ENCODE measurements at regions not wholly inside any gene's neighbourhood (a gene's known extent, or its start where the extent isn't known, plus 50 kb on each side); places are given as distances from the start of the nearest gene placed in this dataset.

DNA sequence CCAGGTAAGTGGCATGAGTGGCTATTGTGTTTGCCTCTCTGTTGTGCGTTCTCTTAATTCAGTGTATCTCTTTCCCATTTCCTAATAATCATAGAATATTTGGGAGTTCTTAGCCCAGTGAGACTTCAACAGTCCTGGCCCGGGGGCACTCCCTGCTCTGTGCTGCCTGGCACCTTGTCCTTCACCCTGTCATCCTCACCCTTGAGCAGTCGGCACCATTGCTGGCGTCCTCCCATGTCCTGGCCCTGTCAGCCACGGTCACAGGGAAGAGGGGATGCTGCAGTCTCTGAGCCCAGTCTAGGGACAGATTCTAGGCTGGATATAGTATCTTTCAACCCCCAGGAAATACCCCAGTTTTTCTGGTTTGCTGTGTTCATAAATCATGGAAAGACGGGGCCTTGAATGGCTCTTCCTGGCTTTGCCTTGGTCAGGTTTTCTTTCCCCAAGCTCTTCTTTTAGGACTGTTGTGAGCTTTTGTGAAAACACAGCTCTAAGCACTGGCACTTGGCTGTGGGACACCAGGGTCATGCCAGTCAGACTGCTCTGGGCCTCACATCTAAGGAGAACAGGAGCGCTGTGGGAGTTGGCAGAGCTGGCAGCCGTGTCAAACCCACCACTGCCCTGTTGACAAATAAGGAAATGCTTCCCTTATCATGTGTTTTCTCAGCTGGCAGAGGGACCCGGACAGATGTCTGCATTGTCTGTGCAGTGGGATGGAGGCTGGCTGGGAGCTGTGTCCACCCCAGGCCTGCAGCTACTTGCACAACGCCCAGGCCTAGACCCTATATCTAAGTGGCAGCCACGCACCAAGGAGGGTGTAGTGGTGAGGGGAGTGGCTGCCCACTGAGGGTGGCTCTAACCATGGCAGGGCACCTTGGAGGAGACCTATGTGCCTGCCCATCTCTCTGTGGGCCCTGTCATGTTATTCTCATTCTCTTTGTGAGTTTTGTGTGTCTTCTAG lies 378.6 kb downstream of the ICE1 start:
- TF ChIP-seq, protein P1, sequence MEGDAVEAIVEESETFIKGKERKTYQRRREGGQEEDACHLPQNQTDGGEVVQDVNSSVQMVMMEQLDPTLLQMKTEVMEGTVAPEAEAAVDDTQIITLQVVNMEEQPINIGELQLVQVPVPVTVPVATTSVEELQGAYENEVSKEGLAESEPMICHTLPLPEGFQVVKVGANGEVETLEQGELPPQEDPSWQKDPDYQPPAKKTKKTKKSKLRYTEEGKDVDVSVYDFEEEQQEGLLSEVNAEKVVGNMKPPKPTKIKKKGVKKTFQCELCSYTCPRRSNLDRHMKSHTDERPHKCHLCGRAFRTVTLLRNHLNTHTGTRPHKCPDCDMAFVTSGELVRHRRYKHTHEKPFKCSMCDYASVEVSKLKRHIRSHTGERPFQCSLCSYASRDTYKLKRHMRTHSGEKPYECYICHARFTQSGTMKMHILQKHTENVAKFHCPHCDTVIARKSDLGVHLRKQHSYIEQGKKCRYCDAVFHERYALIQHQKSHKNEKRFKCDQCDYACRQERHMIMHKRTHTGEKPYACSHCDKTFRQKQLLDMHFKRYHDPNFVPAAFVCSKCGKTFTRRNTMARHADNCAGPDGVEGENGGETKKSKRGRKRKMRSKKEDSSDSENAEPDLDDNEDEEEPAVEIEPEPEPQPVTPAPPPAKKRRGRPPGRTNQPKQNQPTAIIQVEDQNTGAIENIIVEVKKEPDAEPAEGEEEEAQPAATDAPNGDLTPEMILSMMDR (conservative IDR thresholded peaks at IDR 0.05), result no peak
- no peaks in the 10 kb centered on the region for H3K79me2 ChIP-seq (ENCODE audit: insufficient read depth, low read length)
- no peak overlapping the region for H3T11ph ChIP-seq (ENCODE audit: low read length)
- no peak for DNase-seq
- H3K4me1 Mint-ChIP-seq, result peaks cover 6 to 7% of the 10 kb centered on the region in 2 experiments
- no peaks in the 10 kb centered on the region for H4K20me1 ChIP-seq (ENCODE audit: control insufficient read depth, insufficient read depth, insufficient read length)
- WGBS (ENCODE audit: extremely low coverage, insufficient read length, low lambda C conversion rate), result no CpG with 5 or more reads among the region's 11 CpGs
- no peak overlapping the region for H3K4me2 ChIP-seq (ENCODE audit: insufficient read depth, insufficient read length, low read length)
- H3K18ac ChIP-seq (ENCODE audit: insufficient read length, low read depth, low read length), result no peak overlapping the region
- no peak overlapping the region for H3K23ac ChIP-seq (ENCODE audit: insufficient read length, low read depth, low read length)
- peaks cover 0 to 4% of the 10 kb centered on the region in 2 experiments; a peak in 2 of 5 replicates for H3K9me3 Mint-ChIP-seq
- H3K27ac ChIP-seq (ENCODE audit: insufficient read length, low read depth, low read length), result no peak overlapping the region
- no peak overlapping the region for H3K4ac ChIP-seq (ENCODE audit: low read depth, low read length)
- H3K27me3 Mint-ChIP-seq (ENCODE audit: low read depth), result no peaks in the 10 kb centered on the region
- H3K27ac Mint-ChIP-seq, result no peak overlapping the region
- no peak overlapping the region; the same call in 1 of the 2 replicates for H3K14ac ChIP-seq (ENCODE audit: insufficient read depth, low read length)
- H3K27me3 ChIP-seq (ENCODE audit: insufficient read depth, low read length), result no peaks in the 10 kb centered on the region
- peaks cover 0 to 2% (median 0%) of the 10 kb centered on the region in 3 experiments; a peak in 2 of 7 replicates for H3K36me3 Mint-ChIP-seq (ENCODE audit: insufficient read depth in 1 of 3, low read depth in 3 of 3)
- no peak overlapping the region for H3K4me3 Mint-ChIP-seq
- H3K9ac ChIP-seq (ENCODE audit: extremely low read depth, insufficient read length, low read length), result no peak overlapping the region
- no peak overlapping the region for H4K5ac ChIP-seq (ENCODE audit: insufficient read length, low read depth, low read length)
- no peak overlapping the region for H2BK15ac ChIP-seq (ENCODE audit: low read depth, low read length)
- no peak overlapping the region for H2BK120ac ChIP-seq (ENCODE audit: low read depth, low read length, poor library complexity, severe bottlenecking)
- no peaks in the 10 kb centered on the region for H3K9me3 ChIP-seq (ENCODE audit: control insufficient read depth, low read depth, low read length)
- no peaks in the 10 kb centered on the region for H3K23me2 ChIP-seq (ENCODE audit: insufficient read length, low read depth, low read length, poor library complexity, severe bottlenecking)
- H2AK5ac ChIP-seq (ENCODE audit: insufficient read length, low read length), result no peak overlapping the region
- no peak overlapping the region for H2BK12ac ChIP-seq (ENCODE audit: insufficient read length, low read depth, low read length)
- no peak overlapping the region for H3K56ac ChIP-seq (ENCODE audit: insufficient read length, low read depth, low read length)
- H3K79me1 ChIP-seq (ENCODE audit: insufficient read depth, low read depth, low read length, poor library complexity, severe bottlenecking), result no peaks in the 10 kb centered on the region
- no peaks in the 10 kb centered on the region; the same call in 1 of the 2 replicates for H3K4me1 ChIP-seq (ENCODE audit: insufficient read depth, low read length)
- H4K91ac ChIP-seq (ENCODE audit: insufficient read length, low read depth, low read length), result no peak overlapping the region
- no peak overlapping the region for H2BK5ac ChIP-seq (ENCODE audit: insufficient read length, low read length)
- H2BK20ac ChIP-seq (ENCODE audit: low read depth, low read length, poor library complexity, severe bottlenecking), result no peak overlapping the region
- H2AFZ ChIP-seq (ENCODE audit: low read length), result no peak overlapping the region
- no peak overlapping the region for H4K8ac ChIP-seq (replicated peaks; ENCODE audit: insufficient read length, low read depth, low read length)
